ENCODE measurements at regions not wholly inside any gene's neighbourhood (a gene's known extent, or its start where the extent isn't known, plus 50 kb on each side); places are given as distances from the start of the nearest gene placed in this dataset.

DNA sequence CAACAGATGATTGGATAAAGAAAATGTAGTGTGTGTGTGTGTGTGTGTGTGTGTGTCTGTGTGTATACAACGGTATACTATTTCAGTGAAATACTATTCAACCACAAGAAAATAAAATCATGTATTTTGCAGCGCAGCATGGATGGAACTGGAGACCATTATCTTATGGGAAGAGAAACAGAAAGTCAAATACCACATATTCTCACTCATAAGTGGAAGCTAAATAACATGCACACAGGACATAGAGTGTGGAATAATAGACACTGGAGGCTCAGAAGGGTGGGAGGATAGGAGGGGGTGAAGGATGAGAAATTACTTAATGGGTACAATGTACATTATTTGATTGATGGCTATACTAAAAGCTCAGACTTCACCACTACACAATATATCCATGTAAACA lies 609.1 kb upstream of the SLC39A10 start:
- TF ChIP-seq, protein P1, sequence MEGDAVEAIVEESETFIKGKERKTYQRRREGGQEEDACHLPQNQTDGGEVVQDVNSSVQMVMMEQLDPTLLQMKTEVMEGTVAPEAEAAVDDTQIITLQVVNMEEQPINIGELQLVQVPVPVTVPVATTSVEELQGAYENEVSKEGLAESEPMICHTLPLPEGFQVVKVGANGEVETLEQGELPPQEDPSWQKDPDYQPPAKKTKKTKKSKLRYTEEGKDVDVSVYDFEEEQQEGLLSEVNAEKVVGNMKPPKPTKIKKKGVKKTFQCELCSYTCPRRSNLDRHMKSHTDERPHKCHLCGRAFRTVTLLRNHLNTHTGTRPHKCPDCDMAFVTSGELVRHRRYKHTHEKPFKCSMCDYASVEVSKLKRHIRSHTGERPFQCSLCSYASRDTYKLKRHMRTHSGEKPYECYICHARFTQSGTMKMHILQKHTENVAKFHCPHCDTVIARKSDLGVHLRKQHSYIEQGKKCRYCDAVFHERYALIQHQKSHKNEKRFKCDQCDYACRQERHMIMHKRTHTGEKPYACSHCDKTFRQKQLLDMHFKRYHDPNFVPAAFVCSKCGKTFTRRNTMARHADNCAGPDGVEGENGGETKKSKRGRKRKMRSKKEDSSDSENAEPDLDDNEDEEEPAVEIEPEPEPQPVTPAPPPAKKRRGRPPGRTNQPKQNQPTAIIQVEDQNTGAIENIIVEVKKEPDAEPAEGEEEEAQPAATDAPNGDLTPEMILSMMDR (conservative IDR thresholded peaks at IDR 0.05): no peak
- TF ChIP-seq EZH2 (IDR thresholded peaks at IDR 0.05; ENCODE audit: low read depth): no peak

Data from PC-9 (cell line).